ENCODE measurements at regions not wholly inside any gene's neighbourhood (a gene's known extent, or its start where the extent isn't known, plus 50 kb on each side); places are given as distances from the start of the nearest gene placed in this dataset.

- H3K4me1 Mint-ChIP-seq = no peaks in the 10 kb centered on the region
- no peak for TF ChIP-seq CTCF (IDR thresholded peaks at IDR 0.05; ENCODE audit: unreplicated experiment)
- peaks cover 14% of the 10 kb centered on the region for H3K27me3 Mint-ChIP-seq (ENCODE audit: low read depth)
- H3K9me3 Mint-ChIP-seq = peaks cover 14% of the 10 kb centered on the region
- H3K4me3 Mint-ChIP-seq = no peak overlapping the region
- H3K27ac Mint-ChIP-seq = no peak overlapping the region
- no peaks in the 10 kb centered on the region for H3K36me3 Mint-ChIP-seq
- DNase-seq (ENCODE audit: low spot score in 2 of 2, unreplicated experiment in 2 of 2) = no peak
Measured at GRCh38 chr19:30314056-30314804, 58.0 kb upstream of the ZNF536 start.

- DNase-seq (ENCODE audit: low spot score in 2 of 2, unreplicated experiment in 2 of 2) = no peak
- no peak overlapping the region for H3K27ac Mint-ChIP-seq
Measured at GRCh38 chr19:30314805-30315155, 57.4 kb upstream of the ZNF536 start.

GRCh38 chr19:30315159-30315558, 57.0 kb upstream of the ZNF536 start:
- H3K4me3 Mint-ChIP-seq = no peak overlapping the region

More at GRCh38 chr19:30314805-30315155, 57.4 kb upstream of the ZNF536 start:
- Mint-ChIP-seq H3K9me3 (peaks cover 14% of the 10 kb centered on the region), H3K36me3 (no peaks in the 10 kb centered on the region), H3K27me3 (ENCODE audit: low read depth) (peaks cover 8% of the 10 kb centered on the region), H3K4me3 (no peak overlapping the region), H3K4me1 (no peaks in the 10 kb centered on the region)
- TF ChIP-seq CTCF (IDR thresholded peaks at IDR 0.05; ENCODE audit: unreplicated experiment) = no peak

GRCh38 chr19:30316000-30316491, 56.1 kb upstream of the ZNF536 start:
- peaks cover 14% of the 10 kb centered on the region for H3K9me3 Mint-ChIP-seq
- no peak overlapping the region for H3K27ac Mint-ChIP-seq
- peaks cover 1% of the 10 kb centered on the region for H3K27me3 Mint-ChIP-seq (ENCODE audit: low read depth)
- DNase-seq (ENCODE audit: low spot score in 2 of 2, unreplicated experiment in 2 of 2) = no peak
- H3K4me1 Mint-ChIP-seq = no peaks in the 10 kb centered on the region
- no peak overlapping the region for H3K4me3 Mint-ChIP-seq
- no peak for TF ChIP-seq CTCF (IDR thresholded peaks at IDR 0.05; ENCODE audit: unreplicated experiment)
- H3K36me3 Mint-ChIP-seq = no peaks in the 10 kb centered on the region

More at GRCh38 chr19:30315159-30315558, 57.0 kb upstream of the ZNF536 start:
- TF ChIP-seq CTCF (IDR thresholded peaks at IDR 0.05; ENCODE audit: unreplicated experiment) = no peak
- H3K36me3 Mint-ChIP-seq = no peaks in the 10 kb centered on the region
- H3K27me3 Mint-ChIP-seq (ENCODE audit: low read depth) = peaks cover 6% of the 10 kb centered on the region
- H3K9me3 Mint-ChIP-seq = peaks cover 14% of the 10 kb centered on the region
- no peak for DNase-seq (ENCODE audit: low spot score in 2 of 2, unreplicated experiment in 2 of 2)
- H3K27ac Mint-ChIP-seq = no peak overlapping the region
- no peaks in the 10 kb centered on the region for H3K4me1 Mint-ChIP-seq

- Mint-ChIP-seq H3K4me1 (no peaks in the 10 kb centered on the region), H3K27me3 (ENCODE audit: low read depth) (no peaks in the 10 kb centered on the region), H3K27ac (no peak overlapping the region), H3K9me3 (peaks cover 14% of the 10 kb centered on the region), H3K36me3 (no peaks in the 10 kb centered on the region), H3K4me3 (no peak overlapping the region)
- no peak for TF ChIP-seq CTCF (IDR thresholded peaks at IDR 0.05; ENCODE audit: unreplicated experiment)
- DNase-seq (ENCODE audit: low spot score in 2 of 2, unreplicated experiment in 2 of 2) = no peak
Measured at GRCh38 chr19:30316560-30317106, 55.6 kb upstream of the ZNF536 start.

Measured in mesothelial cell of epicardium (in vitro differentiated cells).